ENCODE measurements at regions not wholly inside any gene's neighbourhood (a gene's known extent, or its start where the extent isn't known, plus 50 kb on each side); places are given as distances from the start of the nearest gene placed in this dataset.

GRCh38 chr6:44636561-44637248 lies 249.2 kb downstream of the CDC5L start:
- DNase-seq (ENCODE audit: low read depth) = no peak

- no peak for DNase-seq (ENCODE audit: low read depth)
These were observed 254.0 kb downstream of the CDC5L start for GRCh38 chr6:44641344-44642031.

- no peak for DNase-seq (ENCODE audit: low read depth)
These were observed 254.8 kb downstream of the CDC5L start for GRCh38 chr6:44642349-44642748.

DNA sequence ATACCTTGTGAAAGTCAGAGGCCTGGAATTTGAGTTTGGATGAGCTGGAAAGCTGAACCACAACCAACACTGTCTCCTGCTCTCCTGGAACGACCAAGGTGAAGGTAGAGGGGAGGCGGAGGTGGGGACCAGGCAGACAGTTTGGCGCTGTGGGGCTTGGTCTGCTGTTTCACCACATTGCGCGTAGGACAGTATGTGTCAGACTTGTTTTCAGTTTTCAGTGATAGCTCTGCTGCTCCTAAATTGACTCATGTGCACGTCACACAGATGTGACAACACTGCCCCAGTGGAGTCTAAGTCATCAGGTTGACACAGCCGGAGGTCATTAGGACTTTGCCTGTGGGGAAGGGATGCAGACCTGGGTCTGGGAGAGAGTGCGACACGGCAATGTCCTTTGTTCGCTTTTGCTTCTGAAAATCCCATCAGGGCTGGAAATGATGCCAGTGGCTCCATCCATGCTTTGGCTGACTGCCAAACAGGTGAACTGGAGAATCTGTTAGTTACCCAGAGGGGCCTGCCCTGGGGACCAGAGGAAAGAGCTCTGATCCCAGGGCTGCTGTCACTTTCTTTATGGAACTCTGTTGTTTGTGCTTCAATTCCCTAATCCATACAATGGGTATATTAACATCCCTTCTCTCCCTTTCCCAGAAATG lies 255.5 kb downstream of the CDC5L start:
- DNase-seq (ENCODE audit: low read depth) = no peak

GRCh38 chr6:44645276-44645675 lies 257.8 kb downstream of the CDC5L start:
- DNase-seq (ENCODE audit: low read depth) = no peak

GRCh38 chr6:44646355-44646754 lies 258.8 kb downstream of the CDC5L start:
- no peak for DNase-seq (ENCODE audit: low read depth)

DNA sequence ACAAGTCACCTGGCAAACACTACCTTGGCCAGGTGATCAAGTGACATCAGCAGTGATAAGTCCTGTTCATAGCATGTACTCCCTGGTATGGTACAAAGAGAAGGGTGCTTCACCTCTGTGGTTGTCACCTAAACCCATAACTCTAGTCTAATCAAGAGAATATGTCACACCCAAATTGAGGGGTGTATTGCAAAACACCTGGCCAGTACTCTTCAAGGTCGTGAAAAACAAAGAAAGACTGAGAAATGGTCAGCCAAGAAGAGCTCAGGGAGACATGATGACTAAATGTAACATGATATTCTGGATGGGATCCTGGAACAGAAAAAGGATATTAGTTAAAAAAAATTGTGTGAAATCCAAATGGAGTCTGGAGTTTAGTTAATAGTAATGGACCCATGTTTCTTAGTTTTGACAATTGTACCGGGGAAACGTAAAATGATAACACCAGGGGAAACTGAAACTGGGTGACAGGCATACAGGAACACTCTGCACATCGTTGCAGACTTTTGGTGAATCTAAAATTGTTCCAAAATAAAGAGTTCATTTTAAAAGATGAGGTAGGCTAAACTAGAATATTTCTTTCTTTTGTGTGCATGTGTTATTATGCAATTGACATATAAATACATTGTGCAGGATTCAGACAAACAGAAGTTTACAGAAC lies 262.0 kb downstream of the CDC5L start:
- no peak for DNase-seq (ENCODE audit: low read depth)

DNA sequence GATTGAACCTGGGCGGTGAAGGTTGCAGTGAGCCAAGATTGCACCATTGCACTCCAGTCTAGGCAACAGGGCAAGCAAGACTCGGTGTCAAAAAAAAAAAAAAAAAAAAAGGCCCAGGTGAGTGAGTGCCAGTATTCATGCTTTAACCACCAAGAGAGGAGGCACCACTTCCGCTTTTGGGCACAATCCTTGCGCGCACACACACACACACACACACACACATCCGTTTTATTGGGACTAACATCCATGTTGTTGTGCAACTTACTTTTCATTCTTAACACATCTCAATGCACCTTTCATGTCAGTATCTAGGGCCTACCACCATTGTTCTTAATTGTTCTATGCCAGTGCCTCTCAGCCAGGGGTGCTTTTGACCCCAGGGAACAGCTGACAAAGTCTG lies 263.0 kb downstream of the CDC5L start:
- DNase-seq (ENCODE audit: low read depth) = no peak

DNA sequence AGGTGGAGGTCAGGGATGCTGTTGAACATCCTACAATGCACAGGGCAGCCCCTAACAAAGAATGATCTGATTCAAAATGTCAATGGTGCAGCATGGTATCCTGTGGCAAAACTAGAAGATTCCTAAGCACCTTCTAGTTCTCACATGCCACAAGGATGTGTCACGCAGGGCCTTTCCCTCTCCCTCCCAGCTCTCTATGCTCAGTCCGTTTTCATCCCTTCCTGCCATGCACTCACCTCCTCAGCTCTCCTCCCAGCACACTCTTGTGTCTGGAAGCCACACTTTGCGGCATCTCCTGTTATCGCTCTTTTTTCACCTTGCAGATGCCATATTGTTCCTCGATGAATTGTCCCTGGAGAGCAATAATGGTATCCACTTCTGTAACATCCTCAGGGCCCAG lies 263.4 kb downstream of the CDC5L start:
- no peak for DNase-seq (ENCODE audit: low read depth)

DNA sequence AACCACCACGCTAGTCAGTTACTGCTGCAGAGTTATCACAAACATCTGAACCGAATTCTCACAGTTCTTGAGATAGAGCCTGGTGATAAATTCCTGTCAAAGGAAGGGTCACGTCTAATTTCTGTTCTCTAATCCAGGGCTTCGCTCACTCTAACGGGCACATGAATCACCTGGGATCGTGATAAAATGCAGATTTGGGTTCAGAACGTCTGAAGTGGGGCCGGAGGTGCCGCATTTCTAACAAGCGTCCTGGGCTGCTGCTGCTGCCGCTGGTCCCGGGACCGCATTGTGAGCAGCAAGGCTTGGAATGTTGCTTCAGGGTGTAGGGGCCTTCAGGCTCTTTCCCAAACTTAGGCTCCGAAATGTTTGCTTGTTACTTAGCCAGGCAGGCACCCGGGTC lies 264.1 kb downstream of the CDC5L start:
- no peak for DNase-seq (ENCODE audit: low read depth)

DNA sequence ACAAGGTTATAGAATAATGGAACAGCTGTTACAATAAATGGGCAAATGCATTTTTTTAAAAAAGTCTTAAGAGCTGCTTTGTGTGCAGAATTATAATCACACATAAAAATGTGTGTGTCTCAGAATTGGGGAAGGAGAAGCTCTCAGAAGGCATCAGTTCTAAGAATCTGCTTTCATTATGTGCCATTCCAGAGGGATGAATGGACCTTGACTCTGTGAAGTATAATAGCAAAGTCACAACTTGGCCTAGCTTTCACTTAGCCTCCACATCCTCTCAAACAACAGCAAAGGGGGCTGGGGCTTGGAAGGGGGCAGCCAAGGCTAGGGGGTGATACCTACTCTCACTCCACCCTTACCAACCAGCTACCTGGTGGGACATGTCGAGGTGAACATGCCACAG lies 265.0 kb downstream of the CDC5L start:
- DNase-seq (ENCODE audit: low read depth) = no peak

DNA sequence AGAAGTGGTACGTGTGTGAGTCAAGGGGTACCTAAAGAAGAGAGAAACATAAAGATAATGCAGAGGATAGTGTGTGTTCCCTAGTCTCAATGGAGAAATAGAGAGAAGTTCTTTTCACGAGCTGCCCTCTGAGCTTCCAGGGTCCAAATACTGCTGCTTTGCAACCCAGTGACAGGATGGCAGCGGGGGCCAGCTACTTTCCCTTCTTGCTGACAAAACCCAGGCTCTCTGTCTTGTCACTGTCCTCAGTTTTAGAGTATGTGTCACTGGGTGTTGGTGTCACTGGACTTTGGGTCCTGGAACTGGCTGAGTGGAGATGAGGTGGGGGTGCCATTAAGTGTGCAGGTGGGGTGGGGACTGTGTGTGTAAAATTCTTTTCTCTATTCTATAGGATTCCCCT lies 265.6 kb downstream of the CDC5L start:
- DNase-seq (ENCODE audit: low read depth) = no peak

DNA sequence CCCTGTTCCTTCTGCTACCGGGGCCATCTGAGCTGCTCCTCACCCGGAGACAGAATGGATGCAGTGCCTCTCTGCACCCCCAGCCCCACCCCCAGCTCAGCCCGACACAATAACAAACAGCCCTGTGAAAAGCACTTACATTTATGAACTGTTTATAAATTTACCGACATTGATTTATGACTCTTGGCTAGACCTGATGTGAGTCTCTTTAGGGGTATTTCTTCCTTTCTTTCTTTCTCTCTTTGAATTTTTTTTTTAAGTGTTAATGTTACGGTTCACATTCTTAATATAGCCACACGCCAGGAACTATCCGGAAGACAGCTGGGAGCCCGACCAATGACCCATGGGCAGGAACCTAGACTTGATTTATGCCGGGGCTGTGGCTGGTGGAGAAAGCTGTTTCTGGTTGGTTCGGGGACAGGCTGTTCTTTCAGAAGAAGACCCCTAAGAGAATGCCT lies 266.3 kb downstream of the CDC5L start:
- DNase-seq (ENCODE audit: low read depth) = no peak

GRCh38 chr6:44655412-44656342 lies 268.2 kb downstream of the CDC5L start:
- peak; percentile 50 for DNase-seq (ENCODE audit: low read depth)

- DNase-seq (ENCODE audit: low read depth) = no peak
These were observed 269.2 kb downstream of the CDC5L start for GRCh38 chr6:44656691-44657090.

DNA sequence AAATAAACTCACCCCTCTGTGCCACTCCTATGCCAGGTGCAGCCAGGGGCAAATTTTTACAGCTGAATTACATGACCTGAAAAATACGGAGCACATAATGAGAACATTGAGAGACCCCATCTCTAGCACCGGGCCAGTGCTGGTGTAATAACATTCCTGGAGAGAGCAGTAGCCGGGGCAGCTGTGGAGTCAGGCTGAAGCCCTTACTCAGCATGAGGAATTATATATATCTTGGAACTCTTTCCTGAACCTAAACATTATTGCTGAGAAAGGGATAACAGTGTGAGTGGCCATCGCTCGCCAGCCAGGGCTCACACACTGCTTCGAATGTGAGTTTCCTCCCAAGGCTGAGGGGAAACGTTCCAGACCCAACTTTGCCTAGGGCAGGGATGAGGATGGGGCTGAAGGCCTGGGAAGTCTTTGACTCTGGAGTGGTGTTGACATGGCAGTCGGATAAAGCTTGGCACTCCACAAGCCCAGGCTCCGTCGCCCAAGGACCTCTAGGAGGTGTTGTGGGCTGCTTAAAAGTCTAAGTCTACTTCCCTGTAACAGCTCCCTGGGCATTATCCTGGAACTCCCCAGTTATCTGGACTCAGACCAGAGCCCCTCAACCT lies 269.8 kb downstream of the CDC5L start:
- no peak for DNase-seq (ENCODE audit: low read depth)

DNA sequence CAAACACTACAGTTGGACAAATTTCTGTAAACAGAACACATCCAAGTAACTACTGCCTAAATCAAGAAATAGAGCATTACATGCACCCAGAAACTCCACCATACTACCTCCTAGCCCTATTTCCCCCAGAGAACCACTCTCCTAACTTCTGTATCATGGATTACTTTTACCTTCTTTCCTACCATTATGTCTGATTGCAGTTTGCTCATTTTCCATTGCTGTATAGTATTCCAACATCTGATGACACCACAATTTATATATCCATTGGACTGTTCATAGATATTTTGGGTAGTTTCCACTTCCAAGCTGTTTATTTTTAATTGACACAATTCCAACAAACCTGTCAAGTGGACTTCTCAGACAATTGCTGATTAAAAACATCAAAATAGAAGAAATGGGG lies 271.1 kb downstream of the CDC5L start:
- DNase-seq (ENCODE audit: low read depth) = no peak

- DNase-seq (ENCODE audit: low read depth) = no peak
These were observed 272.2 kb downstream of the CDC5L start for GRCh38 chr6:44659726-44660125.

- DNase-seq (ENCODE audit: low read depth) = no peak
These were observed 273.2 kb downstream of the CDC5L start for GRCh38 chr6:44660561-44661220.

DNA sequence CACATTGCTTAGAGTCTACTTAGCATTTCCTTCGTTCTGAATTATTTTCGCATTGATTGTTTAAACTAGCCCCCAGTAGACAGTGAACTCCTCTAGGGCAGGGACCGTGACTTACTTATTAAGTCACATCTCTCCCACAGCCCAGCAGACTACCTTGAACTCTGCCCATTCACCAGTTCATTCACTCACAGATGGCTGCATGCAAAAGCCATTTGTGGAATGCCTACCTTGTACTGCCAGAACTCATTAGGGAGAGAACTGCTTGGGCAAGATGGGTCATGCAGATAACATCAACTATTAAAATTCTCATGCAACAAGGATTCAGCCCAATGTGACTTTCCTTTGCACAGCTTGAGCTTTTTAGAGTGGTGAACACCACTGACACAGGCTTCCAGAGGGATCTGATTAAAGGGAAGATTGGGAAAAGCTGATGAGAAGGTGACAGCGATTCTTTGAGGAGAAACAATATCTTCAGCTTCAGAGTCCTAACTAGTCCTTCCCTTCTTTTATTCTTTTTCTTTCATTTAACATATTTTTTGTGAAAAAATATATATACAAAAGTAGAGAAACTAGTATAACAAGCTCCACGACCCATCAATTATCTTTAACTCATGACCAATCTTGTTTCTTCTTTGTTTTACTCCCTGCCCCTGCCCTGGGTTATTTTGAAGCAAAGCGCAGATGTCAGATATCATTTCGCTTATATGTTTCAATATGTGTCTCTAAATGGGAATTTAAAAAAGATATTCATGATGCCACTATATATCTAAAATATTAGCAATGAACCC lies 273.9 kb downstream of the CDC5L start:
- no peak for DNase-seq (ENCODE audit: low read depth)

Measured in T follicular helper cell (primary cell).